HS-27A (cell line): ENCODE measurements at regions not wholly inside any gene's neighbourhood (a gene's known extent, or its start where the extent isn't known, plus 50 kb on each side); places are given as distances from the start of the nearest gene placed in this dataset.

Source experiments
- DNase-seq: peaks from one replicate; pipeline ENCODE4 v3.0.0-alpha.2; 2012; ENCODE audit warnings: low read depth, missing footprints

GRCh38 chrX:76228499-76228898 lies 55.6 kb downstream of the PBDC1 start:
- no peak for DNase-seq

- no peak for DNase-seq
Observed at GRCh38 chrX:76248901-76249300, 76.0 kb downstream of the PBDC1 start.

- peak; percentile 0 for DNase-seq
Observed at GRCh38 chrX:76253432-76253831, 80.6 kb downstream of the PBDC1 start.

GRCh38 chrX:76279007-76279406 lies 106.1 kb downstream of the PBDC1 start:
- no peak for DNase-seq
